ENCODE measurements at regions not wholly inside any gene's neighbourhood (a gene's known extent, or its start where the extent isn't known, plus 50 kb on each side); places are given as distances from the start of the nearest gene placed in this dataset.

GRCh38 chr6:163634211-163635171 lies 220.0 kb downstream of the QKI start:
- no peak for DNase-seq

- no peak for DNase-seq
Observed at GRCh38 chr6:163630991-163631390, 216.5 kb downstream of the QKI start.

GRCh38 chr6:163630572-163630971 lies 216.1 kb downstream of the QKI start:
- DNase-seq = no peak

- no peak for DNase-seq
Observed at GRCh38 chr6:163630096-163630495, 215.6 kb downstream of the QKI start.

Measured in central memory CD4-positive, alpha-beta T cell (primary cell).